ENCODE measurements at regions not wholly inside any gene's neighbourhood (a gene's known extent, or its start where the extent isn't known, plus 50 kb on each side); places are given as distances from the start of the nearest gene placed in this dataset.
"Not testable (repeated sequence)": the region's sequence is repeated elsewhere in the genome, so short reads cannot be mapped to it uniquely, and the experiment has no call there.

- DNase-seq, result not testable (repeated sequence)
Observed at GRCh38 chr9:138213748-138214147, 336.2 kb downstream of the CACNA1B start.

- not testable (repeated sequence) for DNase-seq
Observed at GRCh38 chr9:138214548-138214947, 337.0 kb downstream of the CACNA1B start.

- not testable (repeated sequence) for DNase-seq
Observed at GRCh38 chr9:138215588-138215987, 338.0 kb downstream of the CACNA1B start.

- not testable (repeated sequence) for DNase-seq
Observed at GRCh38 chr9:138216817-138217216, 339.2 kb downstream of the CACNA1B start.

GRCh38 chr9:138217284-138217850 is 339.8 kb downstream of the CACNA1B start:
- not testable (repeated sequence) for DNase-seq

- DNase-seq, result not testable (repeated sequence)
Observed at GRCh38 chr9:138219249-138219648, 341.7 kb downstream of the CACNA1B start.

GRCh38 chr9:138221446-138222054 is 344.0 kb downstream of the CACNA1B start:
- not testable (repeated sequence) for DNase-seq

GRCh38 chr9:138237099-138237498 is 359.5 kb downstream of the CACNA1B start:
- DNase-seq, result not testable (repeated sequence)

GRCh38 chr9:138282903-138283302 is 405.3 kb downstream of the CACNA1B start:
- not testable (repeated sequence) for DNase-seq

Measured in muscle of back (tissue), 3 donors.